A172 (cell line): ENCODE measurements at regions not wholly inside any gene's neighbourhood (a gene's known extent, or its start where the extent isn't known, plus 50 kb on each side); places are given as distances from the start of the nearest gene placed in this dataset.
"Not testable (repeated sequence)": the region's sequence is repeated elsewhere in the genome, so short reads cannot be mapped to it uniquely, and the experiment has no call there.

Source experiments
- DNase-seq: peaks from one replicate; pipeline ENCODE4 v3.0.0-alpha.2; 2015; ENCODE audit warnings: low spot score

- DNase-seq: no peak
These were observed 404.1 kb upstream of the CDH19 start for GRCh38 chr18:67007999-67008398.

- DNase-seq: no peak
These were observed 403.2 kb upstream of the CDH19 start for GRCh38 chr18:67007085-67007484.

- no peak for DNase-seq
These were observed 397.2 kb upstream of the CDH19 start for GRCh38 chr18:67001052-67001451.

GRCh38 chr18:66999003-66999402, 395.1 kb upstream of the CDH19 start:
- DNase-seq: no peak

- DNase-seq: no peak
These were observed 391.4 kb upstream of the CDH19 start for GRCh38 chr18:66995270-66995669.

GRCh38 chr18:66994790-66995189, 390.9 kb upstream of the CDH19 start:
- DNase-seq: no peak

GRCh38 chr18:66993492-66993891, 389.6 kb upstream of the CDH19 start:
- DNase-seq: peak; percentile 23

- no peak for DNase-seq
These were observed 387.0 kb upstream of the CDH19 start for GRCh38 chr18:66990909-66991308.

GRCh38 chr18:66979009-66979408, 375.1 kb upstream of the CDH19 start:
- no peak for DNase-seq

GRCh38 chr18:66972681-66973080, 368.8 kb upstream of the CDH19 start:
- DNase-seq: no peak

GRCh38 chr18:66971960-66972359, 368.1 kb upstream of the CDH19 start:
- DNase-seq: no peak

- no peak for DNase-seq
These were observed 362.3 kb upstream of the CDH19 start for GRCh38 chr18:66966171-66966570.

- no peak for DNase-seq
These were observed 354.4 kb upstream of the CDH19 start for GRCh38 chr18:66958309-66958708.

- no peak for DNase-seq
These were observed 347.9 kb upstream of the CDH19 start for GRCh38 chr18:66951750-66952149.

GRCh38 chr18:66949419-66949818, 345.5 kb upstream of the CDH19 start:
- DNase-seq: no peak

- DNase-seq: no peak
These were observed 333.7 kb upstream of the CDH19 start for GRCh38 chr18:66937546-66937945.

- no peak for DNase-seq
These were observed 327.1 kb upstream of the CDH19 start for GRCh38 chr18:66931010-66931409.

- no peak for DNase-seq
These were observed 312.9 kb upstream of the CDH19 start for GRCh38 chr18:66916834-66917233.

GRCh38 chr18:66900837-66901236, 296.9 kb upstream of the CDH19 start:
- DNase-seq: no peak

GRCh38 chr18:66895631-66896030, 291.7 kb upstream of the CDH19 start:
- no peak for DNase-seq

GRCh38 chr18:66894851-66895250, 291.0 kb upstream of the CDH19 start:
- no peak for DNase-seq

- not testable (repeated sequence) for DNase-seq
These were observed 288.5 kb upstream of the CDH19 start for GRCh38 chr18:66892388-66892787.

GRCh38 chr18:66874812-66875474, 271.1 kb upstream of the CDH19 start:
- no peak for DNase-seq

GRCh38 chr18:66874375-66874774, 270.5 kb upstream of the CDH19 start:
- no peak for DNase-seq
